ENCODE measurements at regions not wholly inside any gene's neighbourhood (a gene's known extent, or its start where the extent isn't known, plus 50 kb on each side); places are given as distances from the start of the nearest gene placed in this dataset.

- TF ChIP-seq POLR2A (IDR thresholded peaks at IDR 0.05; ENCODE audit: low read length) (no peak), CHD2 (IDR thresholded peaks at IDR 0.05; ENCODE audit: low read length, partially characterized antibody) (no peak), CTCF (IDR thresholded peaks at IDR 0.05) (no peak), USF2 (IDR thresholded peaks at IDR 0.05) (no peak), MAX (IDR thresholded peaks at IDR 0.05) (no peak), JUNB (IDR thresholded peaks at IDR 0.05) (no peak), SREBF2 (IDR thresholded peaks at IDR 0.05) (no peak), ELK1 (IDR thresholded peaks at IDR 0.05; ENCODE audit: low read depth, low read length) (no peak)
Measured at GRCh38 chr3:25235031-25235430, 193.0 kb upstream of the RARB start.
